SK-N-MC (cell line): ENCODE measurements at regions not wholly inside any gene's neighbourhood (a gene's known extent, or its start where the extent isn't known, plus 50 kb on each side); places are given as distances from the start of the nearest gene placed in this dataset.

Experiments used
- DNase-seq: peaks from one replicate; pipeline ENCODE4 v3.0.0-alpha.2; 2011; ENCODE audit warnings: low read depth, low spot score
- H3K27ac ChIP-seq: fragments of 200-600 bp; sonication (generic); 2 replicates; pipeline ENCODE4 v1.5.1; 2016; ENCODE audit warnings: mixed run types
- H3K36me3 ChIP-seq: fragments of 200-600 bp; sonication (generic); 2 replicates; pipeline ENCODE4 v1.6.1; 2017; ENCODE audit warnings: antibody characterized with exemption, low read length, mixed read lengths; ENCODE audit not compliant: insufficient read depth
- H3K4me3 ChIP-seq: fragments of 200-600 bp; sonication (generic); 2 replicates; pipeline ENCODE4 v1.5.1; 2016
- H3K9ac ChIP-seq: fragments of 200-600 bp; sonication (generic); 2 replicates; pipeline ENCODE4 v1.8.0; 2017; ENCODE audit warnings: mixed run types, mixed read lengths; ENCODE audit not compliant: insufficient read length
- H3K9me3 ChIP-seq: fragments of 200-600 bp; sonication (generic); 2 replicates; pipeline ENCODE4 v1.6.1; 2017; ENCODE audit warnings: low read depth, mild to moderate bottlenecking, antibody characterized with exemption, low read length, moderate library complexity, mixed read lengths
- EZH2 ChIP-seq: fragments of 200-600 bp; sonication (generic); IDR thresholded peaks from one replicate; pipeline ENCODE4 v1.6.1; 2017; ENCODE audit warnings: antibody characterized with exemption
- FOXP2 ChIP-seq: optimal IDR thresholded peaks from 2 replicates; pipeline ENCODE3; 2011; ENCODE audit warnings: mild to moderate bottlenecking, moderate library complexity; ENCODE audit not compliant: insufficient read depth; ENCODE audit errors: extremely low read length, control extremely low read depth
- POLR2AphosphoS5 ChIP-seq: IDR thresholded peaks from 2 replicates; pipeline ENCODE4 v1.6.1; 2012; ENCODE audit warnings: mild to moderate bottlenecking, low read depth, low read length, borderline replicate concordance

DNA sequence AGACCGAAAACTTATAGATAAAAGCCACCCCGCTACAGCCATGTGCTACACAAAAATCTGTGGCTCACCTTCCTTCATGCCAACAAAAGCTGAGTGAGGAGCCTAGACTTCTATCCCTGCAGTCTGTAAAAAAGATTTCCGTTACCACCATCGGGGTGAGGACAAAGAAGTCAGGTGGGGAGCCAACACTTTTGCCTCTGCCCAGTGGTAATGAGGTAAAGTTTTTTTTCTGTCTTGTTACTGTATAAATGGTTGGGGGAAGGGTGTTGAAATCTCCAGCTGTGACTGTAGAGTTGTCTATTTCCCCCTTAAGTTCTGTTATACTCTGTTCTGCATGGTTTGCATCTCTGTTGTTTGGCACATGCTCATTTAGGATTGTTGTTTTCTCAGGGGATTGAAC is 707.8 kb downstream of the FLRT2 start:
- H3K27ac ChIP-seq: no peak overlapping the region
- H3K36me3 ChIP-seq: no peaks in the 10 kb centered on the region
- H3K4me3 ChIP-seq: no peak overlapping the region
- DNase-seq: no peak
- no peak overlapping the region for H3K9ac ChIP-seq
- H3K9me3 ChIP-seq: peaks cover 4% of the 10 kb centered on the region; the same call in 1 of the 2 replicates
- TF ChIP-seq FOXP2 (no peak), POLR2AphosphoS5 (no peak), EZH2 (no peak)

DNA sequence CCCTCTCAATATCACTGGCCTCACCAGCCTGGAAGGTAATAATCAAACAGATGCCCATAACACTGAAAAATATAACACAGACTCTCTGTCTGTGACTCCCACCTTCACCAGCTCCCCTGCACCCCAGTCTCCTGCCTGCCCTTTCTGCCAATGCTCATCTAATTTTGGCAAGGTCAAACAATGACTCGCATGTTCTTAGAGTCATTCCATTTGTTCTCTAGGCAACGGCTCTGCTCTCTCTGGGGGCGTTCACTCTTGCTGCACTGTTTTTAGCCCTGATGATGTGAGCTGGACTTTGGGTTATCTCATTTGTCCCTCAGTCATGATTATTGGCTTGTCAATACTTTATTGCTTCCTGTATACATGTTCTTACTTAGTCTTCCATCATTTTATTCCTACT is 691.8 kb downstream of the FLRT2 start:
- Histone ChIP-seq H3K27ac (no peak overlapping the region), H3K9me3 (no peaks in the 10 kb centered on the region), H3K4me3 (no peak overlapping the region), H3K9ac (no peak overlapping the region), H3K36me3 (no peaks in the 10 kb centered on the region)
- DNase-seq: no peak
- TF ChIP-seq EZH2 (no peak), POLR2AphosphoS5 (no peak), FOXP2 (no peak)

DNA sequence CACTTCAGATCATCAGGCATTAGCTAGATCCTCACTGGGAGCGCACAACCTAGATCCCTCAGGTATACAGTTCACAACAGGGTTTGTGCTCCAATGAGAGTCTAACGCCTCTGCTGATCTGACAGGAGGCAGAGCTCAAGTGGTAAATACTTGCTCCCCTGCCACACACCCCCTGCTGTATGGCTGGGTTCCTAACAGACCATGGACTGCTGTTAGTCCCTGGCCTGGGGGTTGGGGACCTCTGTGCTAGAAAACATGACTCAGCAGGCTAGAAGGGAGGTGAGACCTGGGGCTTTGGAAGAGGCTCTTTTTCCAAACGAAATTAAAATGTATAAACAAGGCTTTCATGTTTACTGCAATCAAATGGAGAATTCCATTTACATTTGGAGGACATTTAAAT is 691.1 kb downstream of the FLRT2 start:
- no peaks in the 10 kb centered on the region for H3K36me3 ChIP-seq
- H3K9ac ChIP-seq: no peak overlapping the region
- TF ChIP-seq POLR2AphosphoS5 (no peak), FOXP2 (no peak), EZH2 (no peak)
- no peaks in the 10 kb centered on the region for H3K9me3 ChIP-seq
- no peak for DNase-seq
- no peak overlapping the region for H3K27ac ChIP-seq
- no peak overlapping the region for H3K4me3 ChIP-seq

DNA sequence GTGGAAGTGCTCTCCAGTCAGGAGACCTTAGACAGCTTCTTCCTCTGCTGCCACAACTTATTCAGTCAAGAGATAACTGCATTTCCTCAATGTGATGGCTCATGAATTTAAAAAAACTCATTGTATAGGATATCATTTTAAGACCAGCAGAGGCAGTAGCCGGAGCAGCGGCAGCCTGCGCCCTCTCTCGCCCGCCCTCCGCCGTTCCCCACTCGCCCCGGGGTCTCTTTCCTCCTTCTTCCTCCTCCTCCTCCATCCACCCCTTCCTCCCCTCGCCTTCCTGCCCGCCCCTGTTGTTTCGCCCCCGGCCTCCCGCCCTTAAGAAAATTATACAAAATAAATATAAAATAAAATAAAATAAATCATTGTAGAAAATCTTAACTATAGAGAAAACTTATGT is 687.6 kb downstream of the FLRT2 start:
- no peaks in the 10 kb centered on the region for H3K36me3 ChIP-seq
- no peaks in the 10 kb centered on the region for H3K9me3 ChIP-seq
- TF ChIP-seq FOXP2 (no peak), EZH2 (no peak), POLR2AphosphoS5 (no peak)
- no peak overlapping the region for H3K4me3 ChIP-seq
- no peak overlapping the region for H3K9ac ChIP-seq
- DNase-seq: no peak
- no peak overlapping the region for H3K27ac ChIP-seq

DNA sequence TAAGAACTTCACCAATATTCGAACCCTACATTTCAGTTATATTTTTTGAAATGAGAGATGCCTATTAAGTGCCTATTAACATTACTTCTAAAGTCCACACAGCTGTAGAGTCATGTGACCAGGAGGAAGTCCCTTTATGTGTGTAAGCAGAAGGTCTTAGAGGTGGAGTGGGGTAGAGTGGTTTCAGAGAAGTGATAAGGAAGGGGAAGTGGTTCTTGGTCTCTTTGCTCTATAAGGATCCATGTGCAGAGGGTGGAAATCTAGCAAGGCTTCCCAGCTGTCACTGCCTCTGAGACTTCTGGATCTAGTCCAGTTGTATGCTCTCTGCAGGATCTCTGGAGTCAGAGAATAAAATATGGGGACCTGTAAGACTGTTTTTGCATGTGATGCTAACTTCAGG is 673.9 kb downstream of the FLRT2 start:
- H3K36me3 ChIP-seq: no peaks in the 10 kb centered on the region
- no peak overlapping the region for H3K27ac ChIP-seq
- no peak overlapping the region for H3K9ac ChIP-seq
- no peak for DNase-seq
- H3K4me3 ChIP-seq: no peak overlapping the region
- no peaks in the 10 kb centered on the region for H3K9me3 ChIP-seq
- no peak for TF ChIP-seq POLR2AphosphoS5
- no peak for TF ChIP-seq FOXP2
- TF ChIP-seq EZH2: no peak

DNA sequence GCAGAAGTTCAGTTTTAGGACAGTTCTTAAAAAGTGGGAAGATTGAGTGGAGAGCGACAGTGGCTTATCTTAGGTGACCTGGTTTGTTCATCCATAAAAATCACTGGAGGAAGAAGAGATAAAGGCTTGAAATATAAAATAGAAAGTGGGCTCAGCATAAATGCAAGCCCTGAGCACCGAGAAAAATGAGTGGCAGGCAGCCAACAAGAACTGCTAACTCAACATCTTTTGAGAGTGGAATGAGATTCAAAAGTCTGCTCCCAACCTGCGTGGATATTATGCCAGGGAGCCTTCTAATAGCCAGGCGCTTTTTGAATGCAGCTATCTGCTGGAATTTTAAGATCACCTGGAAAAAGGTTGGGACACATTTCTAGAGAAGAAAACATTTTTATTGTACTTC is 666.5 kb downstream of the FLRT2 start:
- DNase-seq: peak; percentile 45
- H3K4me3 ChIP-seq: peak overlapping the region; percentile 56
- TF ChIP-seq EZH2: no peak
- TF ChIP-seq FOXP2: no peak
- TF ChIP-seq POLR2AphosphoS5: no peak
- no peaks in the 10 kb centered on the region for H3K9me3 ChIP-seq
- H3K36me3 ChIP-seq: no peaks in the 10 kb centered on the region
- peak overlapping the region; percentile 11; the same call in 1 of the 2 replicates for H3K27ac ChIP-seq
- no peak overlapping the region for H3K9ac ChIP-seq

DNA sequence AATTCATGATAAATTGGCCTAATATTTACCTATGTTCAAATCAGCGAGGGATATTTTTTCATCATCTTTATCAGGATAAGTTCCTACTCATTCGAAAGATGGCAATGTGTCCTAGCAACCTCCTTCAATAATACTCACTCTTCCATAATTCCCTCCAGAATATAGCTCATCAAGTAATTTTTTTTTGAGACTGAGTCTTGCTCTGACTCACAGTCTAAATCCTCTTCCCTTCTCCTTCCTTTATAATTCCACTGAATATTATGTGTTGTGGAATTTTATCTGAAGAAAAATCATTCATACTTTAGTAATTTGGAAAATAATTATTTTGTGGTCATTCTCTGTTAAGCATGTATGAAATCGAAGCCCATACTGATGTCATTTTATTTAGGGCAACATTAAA is 663.8 kb downstream of the FLRT2 start:
- TF ChIP-seq FOXP2 (no peak), POLR2AphosphoS5 (no peak), EZH2 (no peak)
- no peak overlapping the region for H3K27ac ChIP-seq
- no peaks in the 10 kb centered on the region for H3K9me3 ChIP-seq
- H3K36me3 ChIP-seq: no peaks in the 10 kb centered on the region
- no peak for DNase-seq
- no peak overlapping the region for H3K9ac ChIP-seq
- H3K4me3 ChIP-seq: no peak overlapping the region

DNA sequence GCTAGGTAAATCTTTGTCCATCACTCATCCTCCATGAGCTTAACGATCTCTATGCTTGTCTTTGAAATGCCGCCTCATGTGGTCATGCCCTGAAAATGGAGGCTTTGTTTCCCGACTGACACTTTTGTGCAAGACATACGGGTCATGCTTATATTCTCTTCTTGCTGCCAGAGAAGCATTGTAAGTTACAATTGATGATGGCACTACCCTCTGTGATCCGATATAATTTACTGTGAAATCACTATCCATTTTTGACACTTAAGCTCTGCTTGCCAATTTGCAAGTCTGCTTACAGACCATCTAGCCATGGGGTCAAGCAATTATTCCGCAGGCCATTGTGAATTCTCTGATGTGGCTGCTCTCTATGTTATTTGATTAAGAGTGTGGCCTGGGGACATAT is 650.0 kb downstream of the FLRT2 start:
- Histone ChIP-seq H3K27ac (no peak overlapping the region), H3K9ac (no peak overlapping the region), H3K9me3 (no peaks in the 10 kb centered on the region), H3K4me3 (no peak overlapping the region), H3K36me3 (no peaks in the 10 kb centered on the region)
- TF ChIP-seq FOXP2: no peak
- TF ChIP-seq EZH2: no peak
- no peak for TF ChIP-seq POLR2AphosphoS5
- no peak for DNase-seq

DNA sequence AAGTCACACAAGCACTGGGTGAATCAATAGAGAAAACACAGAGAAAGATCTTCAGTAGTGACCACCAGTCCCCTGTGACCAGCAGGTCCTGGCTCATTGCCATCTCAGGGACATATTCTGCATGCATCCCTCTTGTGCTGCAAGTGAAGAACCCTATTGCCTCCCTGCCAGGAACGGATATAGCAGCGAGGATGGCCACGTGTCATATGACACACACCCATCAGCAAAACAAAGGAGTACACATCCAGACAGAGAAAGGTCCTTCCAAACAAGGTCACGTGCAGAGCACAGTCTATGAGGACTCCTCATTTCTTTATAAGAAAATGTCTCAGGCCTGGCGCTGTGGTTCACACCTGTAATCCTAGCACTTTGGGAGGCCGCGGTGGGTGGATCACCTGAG is 638.4 kb downstream of the FLRT2 start:
- H3K9me3 ChIP-seq: no peaks in the 10 kb centered on the region
- H3K36me3 ChIP-seq: no peaks in the 10 kb centered on the region
- H3K27ac ChIP-seq: no peak overlapping the region
- DNase-seq: no peak
- H3K4me3 ChIP-seq: no peak overlapping the region
- TF ChIP-seq EZH2 (no peak), POLR2AphosphoS5 (no peak), FOXP2 (no peak)
- H3K9ac ChIP-seq: no peak overlapping the region
